RWPE2 (cell line): ENCODE measurements at regions not wholly inside any gene's neighbourhood (a gene's known extent, or its start where the extent isn't known, plus 50 kb on each side); places are given as distances from the start of the nearest gene placed in this dataset.
A peak's percentile ranks its signal among the peaks of the same experiment; 100 is the strongest.

Experiments used
- ATAC-seq: fragments of 200-7000 bp; cut with Tn5 transposase; 3 replicates; pipeline ENCODE4 v1.9.1; 2021; ENCODE audit warnings: low read depth
- DNase-seq: peaks from one replicate; pipeline ENCODE4 v3.0.0-alpha.2; 2020; ENCODE audit warnings: low spot score
- H3K27ac ChIP-seq: fragments of 450-650 bp; 2 replicates; pipeline ENCODE4 v1.5.1; 2017; ENCODE audit warnings: mild to moderate bottlenecking; ENCODE audit not compliant: poor library complexity, severe bottlenecking
- H3K27me3 ChIP-seq: fragments of 250-450 bp; sonication (Bioruptor Pico); 2 replicates; pipeline ENCODE4 v1.5.1; 2021; ENCODE audit warnings: mild to moderate bottlenecking, moderate library complexity; ENCODE audit not compliant: insufficient read depth, poor library complexity, severe bottlenecking
- H3K36me3 ChIP-seq: fragments of 250-450 bp; sonication (Bioruptor Pico); 2 replicates; pipeline ENCODE4 v1.5.1; 2020; ENCODE audit warnings: low read depth, mild to moderate bottlenecking, moderate library complexity
- H3K4me1 ChIP-seq: fragments of 250-450 bp; sonication (Bioruptor Pico); 2 replicates; pipeline ENCODE4 v1.5.1; 2021; ENCODE audit warnings: mild to moderate bottlenecking, moderate library complexity; ENCODE audit not compliant: insufficient read depth, poor library complexity, severe bottlenecking
- H3K4me3 ChIP-seq: fragments of 250-450 bp; sonication (Bioruptor Pico); 2 replicates; pipeline ENCODE4 v1.5.1; 2021; ENCODE audit warnings: mild to moderate bottlenecking, moderate library complexity; ENCODE audit not compliant: severe bottlenecking
- H3K9me3 ChIP-seq: fragments of 250-450 bp; sonication (Bioruptor Pico); 2 replicates; pipeline ENCODE4 v1.5.1; 2021; ENCODE audit warnings: mild to moderate bottlenecking, moderate library complexity; ENCODE audit not compliant: severe bottlenecking
- TF ChIP-seq, protein P1 (sequence below): fragments of 450-650 bp; IDR thresholded peaks from one replicate; pipeline ENCODE4 v1.5.1; 2017; ENCODE audit warnings: mild to moderate bottlenecking, moderate library complexity; ENCODE audit not compliant: poor library complexity, severe bottlenecking

DNA sequence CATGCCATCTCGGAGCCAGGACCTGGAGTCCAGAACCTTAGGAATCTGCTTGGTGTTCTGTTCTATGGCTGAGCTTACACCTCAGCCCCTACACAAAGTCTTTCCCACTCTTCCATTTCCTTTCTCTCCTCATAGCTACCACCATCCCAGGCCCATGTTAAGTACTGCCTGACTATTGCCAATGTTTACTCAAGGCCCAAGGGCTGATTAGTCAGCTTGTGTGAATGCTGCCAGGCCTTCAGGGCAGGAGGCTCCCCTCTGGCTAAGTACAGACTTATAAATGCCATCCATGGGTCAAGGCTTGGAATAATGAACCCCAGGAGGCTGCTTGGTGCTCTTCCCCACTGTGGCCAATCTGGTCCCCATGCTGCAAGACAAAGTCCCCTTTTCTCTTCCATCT is 411.6 kb upstream of the MAGEB18 start:
- Histone ChIP-seq H3K9me3 (no peaks in the 10 kb centered on the region), H3K4me3 (no peak overlapping the region), H3K4me1 (no peaks in the 10 kb centered on the region), H3K36me3 (no peaks in the 10 kb centered on the region), H3K27ac (no peak overlapping the region), H3K27me3 (no peaks in the 10 kb centered on the region)
- ATAC-seq: peak; percentile 61
- DNase-seq: no peak
- TF ChIP-seq, protein P1, sequence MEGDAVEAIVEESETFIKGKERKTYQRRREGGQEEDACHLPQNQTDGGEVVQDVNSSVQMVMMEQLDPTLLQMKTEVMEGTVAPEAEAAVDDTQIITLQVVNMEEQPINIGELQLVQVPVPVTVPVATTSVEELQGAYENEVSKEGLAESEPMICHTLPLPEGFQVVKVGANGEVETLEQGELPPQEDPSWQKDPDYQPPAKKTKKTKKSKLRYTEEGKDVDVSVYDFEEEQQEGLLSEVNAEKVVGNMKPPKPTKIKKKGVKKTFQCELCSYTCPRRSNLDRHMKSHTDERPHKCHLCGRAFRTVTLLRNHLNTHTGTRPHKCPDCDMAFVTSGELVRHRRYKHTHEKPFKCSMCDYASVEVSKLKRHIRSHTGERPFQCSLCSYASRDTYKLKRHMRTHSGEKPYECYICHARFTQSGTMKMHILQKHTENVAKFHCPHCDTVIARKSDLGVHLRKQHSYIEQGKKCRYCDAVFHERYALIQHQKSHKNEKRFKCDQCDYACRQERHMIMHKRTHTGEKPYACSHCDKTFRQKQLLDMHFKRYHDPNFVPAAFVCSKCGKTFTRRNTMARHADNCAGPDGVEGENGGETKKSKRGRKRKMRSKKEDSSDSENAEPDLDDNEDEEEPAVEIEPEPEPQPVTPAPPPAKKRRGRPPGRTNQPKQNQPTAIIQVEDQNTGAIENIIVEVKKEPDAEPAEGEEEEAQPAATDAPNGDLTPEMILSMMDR: no peak

DNA sequence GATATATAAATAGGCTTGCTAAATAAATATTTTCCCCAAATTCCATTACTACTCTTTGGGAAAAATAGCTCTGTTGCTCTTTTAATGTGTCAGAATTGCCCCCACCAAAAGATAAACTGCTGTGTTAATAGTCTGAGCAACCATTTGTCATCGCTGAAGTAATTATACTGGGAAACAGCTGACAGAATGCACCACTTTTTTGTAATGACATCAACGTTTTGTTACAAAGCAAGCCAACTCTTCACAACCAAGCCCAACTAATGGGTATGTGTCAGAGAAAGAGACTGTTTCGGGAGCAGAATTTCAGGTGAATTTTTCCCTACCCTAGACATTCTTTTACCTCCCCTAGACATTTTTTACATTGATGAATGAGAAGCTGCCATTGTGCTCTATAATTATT is 405.0 kb upstream of the MAGEB18 start:
- no peak for ATAC-seq
- no peak for DNase-seq
- Histone ChIP-seq H3K4me1 (no peaks in the 10 kb centered on the region), H3K36me3 (no peaks in the 10 kb centered on the region), H3K27me3 (no peaks in the 10 kb centered on the region), H3K9me3 (no peaks in the 10 kb centered on the region), H3K27ac (no peak overlapping the region), H3K4me3 (no peak overlapping the region)
- TF ChIP-seq, protein P1: no peak

DNA sequence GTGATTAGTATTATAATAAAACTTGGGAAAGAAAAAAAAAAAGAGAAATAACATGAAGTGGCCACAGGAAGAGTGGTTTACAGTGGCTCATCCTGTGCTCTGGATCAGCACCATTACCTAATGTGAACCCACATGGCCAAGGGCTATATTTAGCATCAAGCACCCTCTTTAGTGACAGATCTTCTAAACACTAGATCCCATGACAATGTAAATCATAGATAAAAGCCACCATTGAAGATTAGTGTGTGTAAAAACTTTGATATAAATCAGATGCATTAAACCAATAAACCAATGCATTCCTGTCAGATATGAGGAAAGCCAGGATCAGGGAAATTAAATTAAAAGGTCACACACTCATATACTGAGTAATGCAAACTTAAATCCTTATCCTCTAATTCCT is 400.6 kb upstream of the MAGEB18 start:
- DNase-seq: no peak
- Histone ChIP-seq H3K36me3 (no peaks in the 10 kb centered on the region), H3K27ac (no peak overlapping the region), H3K4me3 (no peak overlapping the region), H3K9me3 (no peaks in the 10 kb centered on the region), H3K4me1 (no peaks in the 10 kb centered on the region), H3K27me3 (no peaks in the 10 kb centered on the region)
- TF ChIP-seq, protein P1: no peak
- ATAC-seq: no peak

DNA sequence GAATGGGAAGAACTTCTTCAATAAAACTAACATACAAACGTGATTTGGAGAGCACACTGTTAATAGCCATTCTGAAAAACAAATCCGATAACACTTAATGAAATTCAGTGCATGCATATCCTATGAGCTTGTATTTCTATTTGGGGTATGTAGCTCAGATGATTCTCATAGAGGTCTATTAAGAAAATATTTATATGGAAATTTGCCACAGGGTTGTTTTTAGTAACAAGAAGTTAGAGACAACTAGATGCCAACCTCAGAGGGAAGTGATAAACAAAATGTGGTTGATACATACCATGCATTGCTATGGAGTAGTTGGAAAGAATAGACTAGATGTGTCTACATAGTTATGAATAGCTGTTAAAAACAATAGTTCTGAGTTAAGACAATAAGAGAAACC is 395.8 kb upstream of the MAGEB18 start:
- ATAC-seq: no peak
- Histone ChIP-seq H3K4me1 (no peaks in the 10 kb centered on the region), H3K9me3 (no peaks in the 10 kb centered on the region), H3K27ac (no peak overlapping the region), H3K27me3 (no peaks in the 10 kb centered on the region), H3K4me3 (no peak overlapping the region), H3K36me3 (no peaks in the 10 kb centered on the region)
- TF ChIP-seq, protein P1: no peak
- DNase-seq: no peak

DNA sequence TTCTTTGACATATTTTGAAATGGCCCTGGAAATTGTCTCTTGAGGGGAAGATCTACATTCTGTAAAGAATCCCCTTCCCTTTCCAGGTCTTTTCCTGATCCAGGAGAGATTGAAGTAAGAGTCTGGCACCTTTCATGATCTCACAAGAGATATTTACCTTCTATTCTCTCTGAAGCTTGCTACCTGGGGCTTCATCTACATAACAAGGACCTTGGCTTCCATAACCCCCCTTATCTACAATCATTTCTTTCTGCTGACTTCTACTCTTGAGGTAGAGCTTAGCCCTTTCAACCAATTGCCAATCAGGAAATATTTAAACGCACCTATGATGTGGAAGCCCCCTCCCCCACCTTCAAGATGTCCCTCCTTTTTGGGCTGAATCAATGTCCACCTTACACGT is 383.7 kb upstream of the MAGEB18 start:
- no peak for ATAC-seq
- Histone ChIP-seq H3K27me3 (no peaks in the 10 kb centered on the region), H3K4me3 (no peak overlapping the region), H3K36me3 (no peaks in the 10 kb centered on the region), H3K9me3 (no peaks in the 10 kb centered on the region), H3K27ac (no peak overlapping the region), H3K4me1 (no peaks in the 10 kb centered on the region)
- TF ChIP-seq, protein P1: no peak
- DNase-seq: no peak
